ENCODE measurements at regions not wholly inside any gene's neighbourhood (a gene's known extent, or its start where the extent isn't known, plus 50 kb on each side); places are given as distances from the start of the nearest gene placed in this dataset.
"Not testable (repeated sequence)": the region's sequence is repeated elsewhere in the genome, so short reads cannot be mapped to it uniquely, and the experiment has no call there.

- no peak for DNase-seq (ENCODE audit: low read depth in 2 of 3, low spot score in 2 of 3)
Measured at GRCh38 chr9:17083258-17083657, 51.6 kb upstream of the CNTLN start.

- no peak for DNase-seq (ENCODE audit: low read depth in 2 of 3, low spot score in 2 of 3)
Measured at GRCh38 chr9:17082343-17083064, 52.3 kb upstream of the CNTLN start.

GRCh38 chr9:17081814-17082213 lies 53.0 kb upstream of the CNTLN start:
- DNase-seq (ENCODE audit: low read depth in 2 of 3, low spot score in 2 of 3), result no peak

- DNase-seq (ENCODE audit: low read depth in 2 of 3, low spot score in 2 of 3), result no peak
Measured at GRCh38 chr9:17081351-17081750, 53.5 kb upstream of the CNTLN start.

- no peak for DNase-seq (ENCODE audit: low read depth in 2 of 3, low spot score in 2 of 3)
Measured at GRCh38 chr9:17075758-17076485, 58.9 kb upstream of the CNTLN start.

GRCh38 chr9:17075146-17075757 lies 59.6 kb upstream of the CNTLN start:
- DNase-seq (ENCODE audit: low read depth in 2 of 3, low spot score in 2 of 3), result no peak

- DNase-seq (ENCODE audit: low read depth in 2 of 3, low spot score in 2 of 3), result not testable (repeated sequence)
Measured at GRCh38 chr9:17072563-17072962, 62.3 kb upstream of the CNTLN start.

GRCh38 chr9:17068671-17069070 lies 66.2 kb upstream of the CNTLN start:
- peak in 1 of 3 donors; percentile 5 for DNase-seq (ENCODE audit: low read depth in 2 of 3, low spot score in 2 of 3)

- DNase-seq (ENCODE audit: low read depth in 2 of 3, low spot score in 2 of 3), result no peak
Measured at GRCh38 chr9:17065062-17065461, 69.8 kb upstream of the CNTLN start.

GRCh38 chr9:17064558-17064957 lies 70.3 kb upstream of the CNTLN start:
- no peak for DNase-seq (ENCODE audit: low read depth in 2 of 3, low spot score in 2 of 3)

- DNase-seq (ENCODE audit: low read depth in 2 of 3, low spot score in 2 of 3), result peak in 2 of 3 donors; percentile 19 to 60
Measured at GRCh38 chr9:17063535-17064135, 71.2 kb upstream of the CNTLN start.

GRCh38 chr9:17062497-17062896 lies 72.3 kb upstream of the CNTLN start:
- DNase-seq (ENCODE audit: low read depth in 2 of 3, low spot score in 2 of 3), result no peak

GRCh38 chr9:17060450-17060849 lies 74.4 kb upstream of the CNTLN start:
- no peak for DNase-seq (ENCODE audit: low read depth in 2 of 3, low spot score in 2 of 3)

- DNase-seq (ENCODE audit: low read depth in 2 of 3, low spot score in 2 of 3), result no peak
Measured at GRCh38 chr9:17059465-17059864, 75.4 kb upstream of the CNTLN start.

GRCh38 chr9:17057729-17058128 lies 77.1 kb upstream of the CNTLN start:
- no peak for DNase-seq (ENCODE audit: low read depth in 2 of 3, low spot score in 2 of 3)

- no peak for DNase-seq (ENCODE audit: low read depth in 2 of 3, low spot score in 2 of 3)
Measured at GRCh38 chr9:17052626-17053025, 82.2 kb upstream of the CNTLN start.

- no peak for DNase-seq (ENCODE audit: low read depth in 2 of 3, low spot score in 2 of 3)
Measured at GRCh38 chr9:17045381-17045940, 89.4 kb upstream of the CNTLN start.

- DNase-seq (ENCODE audit: low read depth in 2 of 3, low spot score in 2 of 3), result no peak
Measured at GRCh38 chr9:17031546-17031945, 103.3 kb upstream of the CNTLN start.

- DNase-seq (ENCODE audit: low read depth in 2 of 3, low spot score in 2 of 3), result no peak
Measured at GRCh38 chr9:17025281-17025680, 109.6 kb upstream of the CNTLN start.

- no peak for DNase-seq (ENCODE audit: low read depth in 2 of 3, low spot score in 2 of 3)
Measured at GRCh38 chr9:17024129-17024528, 110.7 kb upstream of the CNTLN start.

GRCh38 chr9:17021387-17021970 lies 113.4 kb upstream of the CNTLN start:
- no peak for DNase-seq (ENCODE audit: low read depth in 2 of 3, low spot score in 2 of 3)

Measured in hematopoietic multipotent progenitor cell (in vitro differentiated cells).